ENCODE measurements at regions not wholly inside any gene's neighbourhood (a gene's known extent, or its start where the extent isn't known, plus 50 kb on each side); places are given as distances from the start of the nearest gene placed in this dataset.

- no peak for TF ChIP-seq MAX (IDR thresholded peaks at IDR 0.05; ENCODE audit: insufficient read depth, insufficient read length)
- TF ChIP-seq CTCF (IDR thresholded peaks at IDR 0.05; ENCODE audit: extremely low read depth in 1 of 2, insufficient read depth in 1 of 2, low read depth in 1 of 2, low read length in 2 of 2): no peak
These were observed 67.4 kb upstream of the FAM47B start for GRCh38 chrX:34875204-34875603.

All from endothelial cell of umbilical vein (primary cell).